22Rv1 (cell line): ENCODE measurements at regions not wholly inside any gene's neighbourhood (a gene's known extent, or its start where the extent isn't known, plus 50 kb on each side); places are given as distances from the start of the nearest gene placed in this dataset.

Experiments used
- ZFX ChIP-seq: fragments of 450-650 bp; IDR thresholded peaks from 2 replicates; pipeline ENCODE4 v1.6.1; 2017; ENCODE audit warnings: antibody characterized with exemption, borderline replicate concordance
- TF ChIP-seq, protein P1 (sequence below): fragments of 450-650 bp; IDR thresholded peaks from 2 replicates; pipeline ENCODE4 v1.5.1; 2017; ENCODE audit warnings: mild to moderate bottlenecking

- TF ChIP-seq, protein P1, sequence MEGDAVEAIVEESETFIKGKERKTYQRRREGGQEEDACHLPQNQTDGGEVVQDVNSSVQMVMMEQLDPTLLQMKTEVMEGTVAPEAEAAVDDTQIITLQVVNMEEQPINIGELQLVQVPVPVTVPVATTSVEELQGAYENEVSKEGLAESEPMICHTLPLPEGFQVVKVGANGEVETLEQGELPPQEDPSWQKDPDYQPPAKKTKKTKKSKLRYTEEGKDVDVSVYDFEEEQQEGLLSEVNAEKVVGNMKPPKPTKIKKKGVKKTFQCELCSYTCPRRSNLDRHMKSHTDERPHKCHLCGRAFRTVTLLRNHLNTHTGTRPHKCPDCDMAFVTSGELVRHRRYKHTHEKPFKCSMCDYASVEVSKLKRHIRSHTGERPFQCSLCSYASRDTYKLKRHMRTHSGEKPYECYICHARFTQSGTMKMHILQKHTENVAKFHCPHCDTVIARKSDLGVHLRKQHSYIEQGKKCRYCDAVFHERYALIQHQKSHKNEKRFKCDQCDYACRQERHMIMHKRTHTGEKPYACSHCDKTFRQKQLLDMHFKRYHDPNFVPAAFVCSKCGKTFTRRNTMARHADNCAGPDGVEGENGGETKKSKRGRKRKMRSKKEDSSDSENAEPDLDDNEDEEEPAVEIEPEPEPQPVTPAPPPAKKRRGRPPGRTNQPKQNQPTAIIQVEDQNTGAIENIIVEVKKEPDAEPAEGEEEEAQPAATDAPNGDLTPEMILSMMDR = no peak
- TF ChIP-seq ZFX = no peak
These were observed 312.2 kb upstream of the TBC1D5 start for GRCh38 chr3:18054625-18055024.
